ENCODE measurements at regions not wholly inside any gene's neighbourhood (a gene's known extent, or its start where the extent isn't known, plus 50 kb on each side); places are given as distances from the start of the nearest gene placed in this dataset.

DNA sequence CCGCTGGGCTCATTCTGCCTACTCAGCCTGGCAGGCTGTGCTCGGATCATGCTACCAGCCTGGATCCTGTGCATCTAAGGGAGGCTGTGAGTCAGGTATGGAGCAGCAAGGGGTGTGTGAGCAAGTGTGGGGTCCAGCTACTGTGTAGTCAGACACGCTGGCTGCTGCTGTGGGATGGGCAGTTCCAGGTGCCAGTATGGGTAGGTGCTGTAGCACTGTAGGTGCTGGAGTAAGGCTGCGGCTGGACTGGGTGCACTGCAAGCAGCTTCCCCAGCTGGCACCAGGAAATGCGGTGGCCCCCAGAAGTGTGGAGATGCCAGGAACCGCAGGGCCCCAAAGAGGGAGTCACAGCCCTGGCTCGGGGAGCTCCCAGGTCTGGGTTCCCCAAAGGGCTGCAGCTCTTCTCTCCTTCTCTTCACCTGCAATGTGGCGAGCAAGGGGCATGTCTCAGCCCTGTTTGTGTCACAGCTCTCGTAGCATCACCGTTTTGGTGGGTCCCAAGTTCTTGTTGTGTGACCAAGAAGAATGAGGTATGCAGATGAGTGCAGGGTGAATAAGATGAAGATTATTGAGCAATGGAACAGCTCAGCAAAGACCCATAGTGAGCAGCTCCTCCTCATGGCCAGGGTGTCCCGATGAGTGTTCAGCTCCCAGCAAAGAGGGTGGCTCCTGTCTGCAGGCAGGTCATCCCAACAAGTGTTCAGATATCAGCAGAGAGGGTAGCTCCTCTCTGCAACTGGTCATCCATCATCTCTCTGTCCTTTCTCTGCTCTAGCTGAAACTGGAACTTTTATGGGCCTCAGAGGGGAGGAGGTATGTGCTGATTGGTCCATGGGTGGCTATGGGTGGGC, 462.9 kb downstream of the TBC1D22A start:
- H3K9me3 ChIP-seq (ENCODE audit: low read depth): no peaks in the 10 kb centered on the region
- H3K36me3 ChIP-seq: no peaks in the 10 kb centered on the region
- no peaks in the 10 kb centered on the region for H3K27me3 ChIP-seq
- H3K27ac ChIP-seq: no peak overlapping the region
- TF ChIP-seq, protein P1, sequence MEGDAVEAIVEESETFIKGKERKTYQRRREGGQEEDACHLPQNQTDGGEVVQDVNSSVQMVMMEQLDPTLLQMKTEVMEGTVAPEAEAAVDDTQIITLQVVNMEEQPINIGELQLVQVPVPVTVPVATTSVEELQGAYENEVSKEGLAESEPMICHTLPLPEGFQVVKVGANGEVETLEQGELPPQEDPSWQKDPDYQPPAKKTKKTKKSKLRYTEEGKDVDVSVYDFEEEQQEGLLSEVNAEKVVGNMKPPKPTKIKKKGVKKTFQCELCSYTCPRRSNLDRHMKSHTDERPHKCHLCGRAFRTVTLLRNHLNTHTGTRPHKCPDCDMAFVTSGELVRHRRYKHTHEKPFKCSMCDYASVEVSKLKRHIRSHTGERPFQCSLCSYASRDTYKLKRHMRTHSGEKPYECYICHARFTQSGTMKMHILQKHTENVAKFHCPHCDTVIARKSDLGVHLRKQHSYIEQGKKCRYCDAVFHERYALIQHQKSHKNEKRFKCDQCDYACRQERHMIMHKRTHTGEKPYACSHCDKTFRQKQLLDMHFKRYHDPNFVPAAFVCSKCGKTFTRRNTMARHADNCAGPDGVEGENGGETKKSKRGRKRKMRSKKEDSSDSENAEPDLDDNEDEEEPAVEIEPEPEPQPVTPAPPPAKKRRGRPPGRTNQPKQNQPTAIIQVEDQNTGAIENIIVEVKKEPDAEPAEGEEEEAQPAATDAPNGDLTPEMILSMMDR (IDR thresholded peaks at IDR 0.05; ENCODE audit: low read depth, low read length): no peak
- no peak overlapping the region for H3K4me3 ChIP-seq
- H3K4me1 ChIP-seq (ENCODE audit: low read depth): no peaks in the 10 kb centered on the region
- DNase-seq (ENCODE audit: low read depth in 1 of 2, low spot score in 1 of 2): no peak
